K562 (cell line): ENCODE measurements at regions not wholly inside any gene's neighbourhood (a gene's known extent, or its start where the extent isn't known, plus 50 kb on each side); places are given as distances from the start of the nearest gene placed in this dataset.

Source experiments
- ATAC-seq: fragments of 200-7000 bp; cut with Tn5 transposase; 3 replicates; pipeline ENCODE4 v1.9.1; 2020; ENCODE audit warnings: moderate library complexity
- BruUV-seq: library from RNA; stranded (reverse); fragments of 400-500 nt; replicated peaks from 2 replicates; lab custom pipeline; 2021; lab: Mats Ljungman, UMichigan
- CTCF ChIA-PET: fragments of 300-600 bp; formaldehyde crosslinking; extraction: SDS; loops from one replicate; lab custom pipeline; 2021; ENCODE audit warnings: low intra/inter-chr PET ratio; lab: Yijun Ruan, JAX
- POLR2A ChIA-PET: fragments of 300-600, 350-650 bp; sonication (Branson Sonifier 250); formaldehyde crosslinking; extraction: SDS; loops from one replicate; lab custom pipeline; 2021; ENCODE audit warnings: antibody characterized with exemption, inconsistent platforms; lab: Yijun Ruan, JAX
- DNase-seq, 4 experiments: peaks; one replicate each; pipeline versions ENCODE4 v3.0.0 to v3.0.0-alpha.2; 2011 to 2018; ENCODE audit warnings: low spot score in 3 of 4, mixed read lengths in 3 of 4; ENCODE audit errors: extremely low read depth in 1 of 4
- FAIRE-seq: peaks from 2 replicates; lab custom pipeline; 2011; peaks lifted over from hg19 to GRCh38; lab: Jason Lieb, UNC
- H2AFZ ChIP-seq: 2 replicates; pipeline ENCODE4 v1.6.0; 2011; ENCODE audit warnings: low read depth, low read length, control low read depth, inconsistent platforms
- H3K27ac ChIP-seq: fragments of 200-600 bp; 3 replicates; pipeline ENCODE4 v1.8.0; 2011; ENCODE audit warnings: low read depth, mild to moderate bottlenecking, control low read depth, inconsistent platforms, low read length, moderate library complexity, mixed read lengths; ENCODE audit errors: extremely low read depth
- H3K27me3 ChIP-seq, 2 experiments: fragments of 300-600 bp in 1 of 2; 2 replicates in 1 of 2; 3 replicates in 1 of 2; pipeline versions ENCODE4 v1.6.0 to v1.8.0; 2011; ENCODE audit warnings: inconsistent platforms in 2 of 2, low read length in 2 of 2, mild to moderate bottlenecking in 1 of 2, mixed read lengths in 1 of 2, moderate library complexity in 1 of 2; ENCODE audit not compliant: control insufficient read depth in 2 of 2, insufficient read depth in 2 of 2
- H3K36me3 ChIP-seq: fragments of 300-600 bp; 3 replicates; pipeline ENCODE4 v1.8.0; 2011; ENCODE audit warnings: mild to moderate bottlenecking, low read length, inconsistent platforms; ENCODE audit not compliant: control insufficient read depth, insufficient read depth
- H3K4me1 ChIP-seq, 2 experiments: fragments of 200-600 bp in 1 of 2; replicated peaks in 1 of 2; 2 replicates in 1 of 2; 3 replicates in 1 of 2; pipeline versions ENCODE4 v1.5.1 to v1.8.0; 2011; ENCODE audit warnings: inconsistent platforms in 2 of 2, low read length in 2 of 2, mild to moderate bottlenecking in 1 of 2, mixed read lengths in 1 of 2, moderate library complexity in 1 of 2; ENCODE audit not compliant: control insufficient read depth in 2 of 2, insufficient read depth in 2 of 2
- H3K4me2 ChIP-seq: 2 replicates; pipeline ENCODE4 v1.6.1; 2011; ENCODE audit warnings: low read length, control low read depth, inconsistent platforms, mixed read lengths; ENCODE audit not compliant: insufficient read depth
- H3K4me3 ChIP-seq: fragments of 200-600 bp; sonication (generic), shearing (Covaris generic); 2 replicates; pipeline ENCODE4 v1.5.1; 2016; ENCODE audit warnings: control low read depth, inconsistent platforms
- H3K79me2 ChIP-seq: fragments of 200-600 bp; 3 replicates; pipeline ENCODE4 v1.8.0; 2011; ENCODE audit warnings: low read length, inconsistent platforms; ENCODE audit not compliant: control insufficient read depth, insufficient read depth
- H3K9ac ChIP-seq, 2 experiments: 2 replicates each; pipeline versions ENCODE4 v1.6.0 to v1.6.1; 2011; ENCODE audit warnings: low read depth in 2 of 2, low read length in 2 of 2, control low read depth in 1 of 2, inconsistent platforms in 1 of 2, mild to moderate bottlenecking in 1 of 2, mixed read lengths in 1 of 2; ENCODE audit not compliant: insufficient read depth in 1 of 2
- H3K9me1 ChIP-seq: one replicate; pipeline ENCODE4 v1.6.0; 2011; ENCODE audit warnings: inconsistent platforms, mild to moderate bottlenecking, low read length, moderate library complexity; ENCODE audit not compliant: control insufficient read depth, insufficient read depth
- H3K9me3 ChIP-seq: replicated peaks from 2 replicates; pipeline ENCODE4 v1.5.1; 2011; ENCODE audit warnings: low read depth, low read length, inconsistent platforms; ENCODE audit not compliant: control insufficient read depth, insufficient read depth
- H4K20me1 ChIP-seq: replicated peaks from 2 replicates; pipeline ENCODE4 v1.6.1; 2011; ENCODE audit warnings: low read length, inconsistent platforms, mixed read lengths; ENCODE audit not compliant: control insufficient read depth, insufficient read depth
- ATF7 ChIP-seq: fragments of 450-650 bp; IDR thresholded peaks from 2 replicates; pipeline ENCODE4 v1.7.1; 2014; ENCODE audit warnings: mild to moderate bottlenecking, moderate library complexity
- CBX5 ChIP-seq: IDR thresholded peaks from 2 replicates; pipeline ENCODE4 v1.6.1; 2014; ENCODE audit warnings: low read depth, borderline replicate concordance
- ELK3 ChIP-seq: fragments of 450-650 bp; formaldehyde crosslinking; IDR thresholded peaks from 2 replicates; pipeline ENCODE4 v1.4.0; 2020; ENCODE audit warnings: mild to moderate bottlenecking
- HDAC6 ChIP-seq: IDR thresholded peaks from 2 replicates; pipeline ENCODE4 v1.6.1; 2012; ENCODE audit warnings: low read depth, mild to moderate bottlenecking, control low read depth, inconsistent platforms, low read length, moderate library complexity
- PURB ChIP-seq: sonication (generic); formaldehyde crosslinking; IDR thresholded peaks from 2 replicates; pipeline ENCODE4 v1.9.0; 2021; ENCODE audit warnings: low read depth, mild to moderate bottlenecking, missing genetic modification reagents
- TRIM28 ChIP-seq: fragments of 450-650 bp; IDR thresholded peaks from 2 replicates; pipeline ENCODE4 v1.6.1; 2017
- ZC3H8 ChIP-seq: fragments of 450-650 bp; IDR thresholded peaks from 2 replicates; pipeline ENCODE4 v1.6.1; 2017
- ZFP36 ChIP-seq: fragments of 150-350 bp; IDR thresholded peaks from 2 replicates; pipeline ENCODE4 v1.6.1; 2018; ENCODE audit warnings: low read length, low read depth; ENCODE audit not compliant: partially characterized antibody
- ZNF217 ChIP-seq: sonication (generic); formaldehyde crosslinking; IDR thresholded peaks from 2 replicates; pipeline ENCODE4 v1.8.0; 2022; ENCODE audit warnings: mild to moderate bottlenecking, missing genetic modification reagents
- WGBS: fragments of 100-300 bp; shearing (Covaris generic); methylation state at CpG from one replicate; pipeline ENCODE4 v1.1.6; 2016; ENCODE audit warnings: low coverage, mixed read lengths; ENCODE audit not compliant: insufficient coverage; ENCODE audit errors: missing lambda C conversion rate; 5-methylcytosine and 5-hydroxymethylcytosine counted together
- in situ Hi-C: fragments of 300-500 bp; cut with MboI; formaldehyde crosslinking; loops from 4 replicates; pipeline ENCODE4 v1.15.0; 2018; ENCODE audit warnings: inconsistent platforms, mixed read lengths
- intact Hi-C: fragments of 100-400 bp; cut with micrococcal nuclease; formaldehyde crosslinking; loops from 2 replicates; pipeline ENCODE4 v1.14.2; 2022
- TF ChIP-seq, protein P1 (sequence below): fragments of 200-800 bp; sonication (Bioruptor generic); IDR thresholded peaks from 2 replicates; pipeline ENCODE4 v1.6.1; 2017; ENCODE audit warnings: missing genetic modification characterization, missing compliant biosample characterization
- TF ChIP-seq, protein P2 (sequence below): fragments of 250-450 bp; sonication (Bioruptor Pico); IDR thresholded peaks from 2 replicates; pipeline ENCODE4 v1.5.0; 2021; ENCODE audit warnings: mild to moderate bottlenecking, borderline replicate concordance

GRCh38 chr12:89091293-89091841 is 260.9 kb downstream of the DUSP6 start:
- Histone ChIP-seq H4K20me1 (no peaks in the 10 kb centered on the region), H3K27ac (no peak overlapping the region), H3K79me2 (no peaks in the 10 kb centered on the region), H3K9me3 (no peaks in the 10 kb centered on the region), H3K4me2 (no peak overlapping the region), H3K9ac (no peak overlapping the region), H3K4me1 (no peaks in the 10 kb centered on the region), H2AFZ (no peak overlapping the region), H3K4me3 (no peak overlapping the region), H3K36me3 (no peaks in the 10 kb centered on the region), H3K27me3 (no peaks in the 10 kb centered on the region), H3K9me1 (no peaks in the 10 kb centered on the region)
- ChIA-PET CTCF (no interaction called here), POLR2A (no interaction called here)
- peak; percentile 32 for TF ChIP-seq ZFP36
- TF ChIP-seq TRIM28, result 0 out of 2 replicates have a peak, but pooled peaks have one; percentile 40
- no peak for TF ChIP-seq HDAC6
- ATAC-seq (no peak), FAIRE-seq (no peak), DNase-seq (no peak)
- BruUV-seq, result no TSS peak
- in situ Hi-C loops, result no loop called here
- intact Hi-C loops, result no loop called here
- WGBS, result 0% methylated on average over 1 of the region's 1 CpG

DNA sequence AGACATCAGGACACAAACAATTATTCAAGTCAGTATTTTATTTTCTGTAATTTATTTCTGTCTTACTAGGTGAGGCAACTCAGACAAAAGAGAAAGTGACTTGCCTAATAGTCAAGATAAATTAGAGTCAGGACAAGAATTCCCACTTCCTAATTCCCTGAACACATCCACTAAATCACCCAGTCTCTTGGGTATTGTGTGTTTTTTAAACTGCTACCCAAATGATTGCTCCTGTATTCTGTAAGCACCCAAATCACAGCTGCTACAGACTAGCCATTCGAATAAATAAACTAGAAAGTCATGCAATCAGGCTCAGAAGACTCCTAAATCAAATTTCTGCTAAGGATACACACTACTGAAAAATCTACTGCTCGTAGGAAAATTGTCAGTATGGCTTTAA is 263.0 kb downstream of the DUSP6 start:
- ATAC-seq (no peak), FAIRE-seq (no peak), DNase-seq (no peak)
- H3K4me1 ChIP-seq, result no peaks in the 10 kb centered on the region
- no peak overlapping the region for H2AFZ ChIP-seq
- POLR2A ChIA-PET, result no interaction called here
- H3K27ac ChIP-seq, result no peak overlapping the region
- no peaks in the 10 kb centered on the region for H3K36me3 ChIP-seq
- H3K9ac ChIP-seq, result no peak overlapping the region
- H3K9me1 ChIP-seq, result no peaks in the 10 kb centered on the region
- CTCF ChIA-PET, result no interaction called here
- H3K27me3 ChIP-seq, result no peaks in the 10 kb centered on the region
- no peak overlapping the region for H3K4me2 ChIP-seq
- no peaks in the 10 kb centered on the region for H4K20me1 ChIP-seq
- in situ Hi-C loops (no loop called here), intact Hi-C loops (no loop called here)
- 7% methylated on average over 2 of the region's 2 CpGs for WGBS
- H3K79me2 ChIP-seq, result no peaks in the 10 kb centered on the region
- no peaks in the 10 kb centered on the region for H3K9me3 ChIP-seq
- no TSS peak for BruUV-seq
- no peak overlapping the region for H3K4me3 ChIP-seq
- TF ChIP-seq CBX5 (no peak), PURB (CRISPR knock-in tag) (no peak), ZNF217 (CRISPR knock-in tag) (no peak), ZC3H8 (no peak), ELK3 (CRISPR knock-in tag) (no peak), ATF7 (no peak)
- TF ChIP-seq, protein P1, sequence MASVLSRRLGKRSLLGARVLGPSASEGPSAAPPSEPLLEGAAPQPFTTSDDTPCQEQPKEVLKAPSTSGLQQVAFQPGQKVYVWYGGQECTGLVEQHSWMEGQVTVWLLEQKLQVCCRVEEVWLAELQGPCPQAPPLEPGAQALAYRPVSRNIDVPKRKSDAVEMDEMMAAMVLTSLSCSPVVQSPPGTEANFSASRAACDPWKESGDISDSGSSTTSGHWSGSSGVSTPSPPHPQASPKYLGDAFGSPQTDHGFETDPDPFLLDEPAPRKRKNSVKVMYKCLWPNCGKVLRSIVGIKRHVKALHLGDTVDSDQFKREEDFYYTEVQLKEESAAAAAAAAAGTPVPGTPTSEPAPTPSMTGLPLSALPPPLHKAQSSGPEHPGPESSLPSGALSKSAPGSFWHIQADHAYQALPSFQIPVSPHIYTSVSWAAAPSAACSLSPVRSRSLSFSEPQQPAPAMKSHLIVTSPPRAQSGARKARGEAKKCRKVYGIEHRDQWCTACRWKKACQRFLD (CRISPR knock-in tag), result no peak
- TF ChIP-seq, protein P2, sequence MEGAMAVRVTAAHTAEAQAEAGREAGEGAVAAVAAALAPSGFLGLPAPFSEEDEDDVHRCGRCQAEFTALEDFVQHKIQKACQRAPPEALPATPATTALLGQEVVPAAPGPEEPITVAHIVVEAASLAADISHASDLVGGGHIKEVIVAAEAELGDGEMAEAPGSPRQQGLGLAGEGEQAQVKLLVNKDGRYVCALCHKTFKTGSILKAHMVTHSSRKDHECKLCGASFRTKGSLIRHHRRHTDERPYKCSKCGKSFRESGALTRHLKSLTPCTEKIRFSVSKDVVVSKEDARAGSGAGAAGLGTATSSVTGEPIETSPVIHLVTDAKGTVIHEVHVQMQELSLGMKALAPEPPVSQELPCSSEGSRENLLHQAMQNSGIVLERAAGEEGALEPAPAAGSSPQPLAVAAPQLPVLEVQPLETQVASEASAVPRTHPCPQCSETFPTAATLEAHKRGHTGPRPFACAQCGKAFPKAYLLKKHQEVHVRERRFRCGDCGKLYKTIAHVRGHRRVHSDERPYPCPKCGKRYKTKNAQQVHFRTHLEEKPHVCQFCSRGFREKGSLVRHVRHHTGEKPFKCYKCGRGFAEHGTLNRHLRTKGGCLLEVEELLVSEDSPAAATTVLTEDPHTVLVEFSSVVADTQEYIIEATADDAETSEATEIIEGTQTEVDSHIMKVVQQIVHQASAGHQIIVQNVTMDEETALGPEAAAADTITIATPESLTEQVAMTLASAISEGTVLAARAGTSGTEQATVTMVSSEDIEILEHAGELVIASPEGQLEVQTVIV (CRISPR knock-in tag), result no peak
